ENCODE measurements at regions not wholly inside any gene's neighbourhood (a gene's known extent, or its start where the extent isn't known, plus 50 kb on each side); places are given as distances from the start of the nearest gene placed in this dataset.

GRCh38 chr1:86633921-86634320 is 70.5 kb upstream of the SH3GLB1 start (continued):
- no peak for TF ChIP-seq CHD7 (IDR thresholded peaks at IDR 0.05; ENCODE audit: insufficient replicate concordance, low read length)
- TF ChIP-seq, protein P1, sequence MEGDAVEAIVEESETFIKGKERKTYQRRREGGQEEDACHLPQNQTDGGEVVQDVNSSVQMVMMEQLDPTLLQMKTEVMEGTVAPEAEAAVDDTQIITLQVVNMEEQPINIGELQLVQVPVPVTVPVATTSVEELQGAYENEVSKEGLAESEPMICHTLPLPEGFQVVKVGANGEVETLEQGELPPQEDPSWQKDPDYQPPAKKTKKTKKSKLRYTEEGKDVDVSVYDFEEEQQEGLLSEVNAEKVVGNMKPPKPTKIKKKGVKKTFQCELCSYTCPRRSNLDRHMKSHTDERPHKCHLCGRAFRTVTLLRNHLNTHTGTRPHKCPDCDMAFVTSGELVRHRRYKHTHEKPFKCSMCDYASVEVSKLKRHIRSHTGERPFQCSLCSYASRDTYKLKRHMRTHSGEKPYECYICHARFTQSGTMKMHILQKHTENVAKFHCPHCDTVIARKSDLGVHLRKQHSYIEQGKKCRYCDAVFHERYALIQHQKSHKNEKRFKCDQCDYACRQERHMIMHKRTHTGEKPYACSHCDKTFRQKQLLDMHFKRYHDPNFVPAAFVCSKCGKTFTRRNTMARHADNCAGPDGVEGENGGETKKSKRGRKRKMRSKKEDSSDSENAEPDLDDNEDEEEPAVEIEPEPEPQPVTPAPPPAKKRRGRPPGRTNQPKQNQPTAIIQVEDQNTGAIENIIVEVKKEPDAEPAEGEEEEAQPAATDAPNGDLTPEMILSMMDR (IDR thresholded peaks at IDR 0.05; ENCODE audit: control extremely low read depth in 1 of 3, insufficient read depth in 1 of 3, low read depth in 1 of 3, low read length in 3 of 3), result no peak
- no peak for TF ChIP-seq CTBP2 (IDR thresholded peaks at IDR 0.05; ENCODE audit: borderline replicate concordance, insufficient read depth, insufficient read length, low read length)
- TF ChIP-seq KDM5A (IDR thresholded peaks at IDR 0.05; ENCODE audit: low read length), result no peak
- TF ChIP-seq GABPA (IDR thresholded peaks at IDR 0.05; ENCODE audit: borderline replicate concordance, insufficient read depth, low read length), result no peak
- no peak for TF ChIP-seq SRF (IDR thresholded peaks at IDR 0.05; ENCODE audit: low read depth, low read length)
- no peak for TF ChIP-seq TBP (IDR thresholded peaks at IDR 0.05; ENCODE audit: low read depth, low read length)
- no peak for TF ChIP-seq CREB1 (IDR thresholded peaks at IDR 0.05)
- no peak for TF ChIP-seq SIN3A (conservative IDR thresholded peaks at IDR 0.05 in 1 of 2, IDR thresholded peaks at IDR 0.05 in 1 of 2; ENCODE audit: low read depth in 1 of 2, low read length in 2 of 2)

Data from H1 (cell line).